ENCODE measurements at regions not wholly inside any gene's neighbourhood (a gene's known extent, or its start where the extent isn't known, plus 50 kb on each side); places are given as distances from the start of the nearest gene placed in this dataset.
"Not testable (repeated sequence)": the region's sequence is repeated elsewhere in the genome, so short reads cannot be mapped to it uniquely, and the experiment has no call there.

GRCh38 chr1:193378451-193378850 lies 192.0 kb upstream of the B3GALT2 start:
- not testable (repeated sequence) for H3K36me3 ChIP-seq (ENCODE audit: control insufficient read depth, insufficient read depth, low read length); H3K4me1 ChIP-seq (ENCODE audit: control insufficient read depth, insufficient read depth, low read length); DNase-seq (ENCODE audit: low read depth, low spot score); H3K9me3 ChIP-seq (ENCODE audit: control insufficient read depth, insufficient read depth, low read length); H3K27me3 ChIP-seq (ENCODE audit: control insufficient read depth, insufficient read depth, low read length); H3K4me3 ChIP-seq (ENCODE audit: low read length); H3K27ac ChIP-seq (ENCODE audit: low read length)
- no CpG with 5 or more reads among the region's 2 CpGs for WGBS (ENCODE audit: insufficient coverage, insufficient read length)

- no peaks in the 10 kb centered on the region for H3K9me3 ChIP-seq (ENCODE audit: control insufficient read depth, insufficient read depth, low read length)
- H3K27me3 ChIP-seq (ENCODE audit: control insufficient read depth, insufficient read depth, low read length), result no peaks in the 10 kb centered on the region
- H3K4me1 ChIP-seq (ENCODE audit: control insufficient read depth, insufficient read depth, low read length), result no peaks in the 10 kb centered on the region
- no peaks in the 10 kb centered on the region for H3K36me3 ChIP-seq (ENCODE audit: control insufficient read depth, insufficient read depth, low read length)
- H3K27ac ChIP-seq (ENCODE audit: low read length), result no peak overlapping the region
- no CpG with 5 or more reads among the region's 2 CpGs for WGBS (ENCODE audit: insufficient coverage, insufficient read length)
- no peak overlapping the region for H3K4me3 ChIP-seq (ENCODE audit: low read length)
- DNase-seq (ENCODE audit: low read depth, low spot score), result no peak
These were observed 191.1 kb upstream of the B3GALT2 start for GRCh38 chr1:193377472-193377871.

GRCh38 chr1:193372553-193372952 lies 186.1 kb upstream of the B3GALT2 start:
- no peak for DNase-seq (ENCODE audit: low read depth, low spot score)
- Histone ChIP-seq H3K4me1 (ENCODE audit: control insufficient read depth, insufficient read depth, low read length) (no peaks in the 10 kb centered on the region), H3K36me3 (ENCODE audit: control insufficient read depth, insufficient read depth, low read length) (no peaks in the 10 kb centered on the region), H3K9me3 (ENCODE audit: control insufficient read depth, insufficient read depth, low read length) (no peaks in the 10 kb centered on the region), H3K4me3 (ENCODE audit: low read length) (no peak overlapping the region), H3K27ac (ENCODE audit: low read length) (no peak overlapping the region), H3K27me3 (ENCODE audit: control insufficient read depth, insufficient read depth, low read length) (no peaks in the 10 kb centered on the region)
- WGBS (ENCODE audit: insufficient coverage, insufficient read length), result no CpG with 5 or more reads among the region's 2 CpGs

GRCh38 chr1:193368302-193368701 lies 181.9 kb upstream of the B3GALT2 start:
- no peak overlapping the region for H3K4me3 ChIP-seq (ENCODE audit: low read length)
- DNase-seq (ENCODE audit: low read depth, low spot score), result no peak
- H3K27me3 ChIP-seq (ENCODE audit: control insufficient read depth, insufficient read depth, low read length), result no peaks in the 10 kb centered on the region
- no peaks in the 10 kb centered on the region for H3K36me3 ChIP-seq (ENCODE audit: control insufficient read depth, insufficient read depth, low read length)
- no peaks in the 10 kb centered on the region for H3K4me1 ChIP-seq (ENCODE audit: control insufficient read depth, insufficient read depth, low read length)
- no CpG with 5 or more reads among the region's 5 CpGs for WGBS (ENCODE audit: insufficient coverage, insufficient read length)
- H3K27ac ChIP-seq (ENCODE audit: low read length), result no peak overlapping the region
- no peaks in the 10 kb centered on the region for H3K9me3 ChIP-seq (ENCODE audit: control insufficient read depth, insufficient read depth, low read length)

GRCh38 chr1:193367863-193368262 lies 181.4 kb upstream of the B3GALT2 start:
- Histone ChIP-seq H3K4me3 (ENCODE audit: low read length) (no peak overlapping the region), H3K36me3 (ENCODE audit: control insufficient read depth, insufficient read depth, low read length) (no peaks in the 10 kb centered on the region), H3K27ac (ENCODE audit: low read length) (no peak overlapping the region), H3K9me3 (ENCODE audit: control insufficient read depth, insufficient read depth, low read length) (no peaks in the 10 kb centered on the region), H3K27me3 (ENCODE audit: control insufficient read depth, insufficient read depth, low read length) (no peaks in the 10 kb centered on the region), H3K4me1 (ENCODE audit: control insufficient read depth, insufficient read depth, low read length) (no peaks in the 10 kb centered on the region)
- no CpG with 5 or more reads among the region's 1 CpG for WGBS (ENCODE audit: insufficient coverage, insufficient read length)
- no peak for DNase-seq (ENCODE audit: low read depth, low spot score)

GRCh38 chr1:193366764-193367507 lies 180.5 kb upstream of the B3GALT2 start:
- Histone ChIP-seq H3K27ac (ENCODE audit: low read length) (no peak overlapping the region), H3K9me3 (ENCODE audit: control insufficient read depth, insufficient read depth, low read length) (no peaks in the 10 kb centered on the region), H3K4me1 (ENCODE audit: control insufficient read depth, insufficient read depth, low read length) (no peaks in the 10 kb centered on the region), H3K4me3 (ENCODE audit: low read length) (no peak overlapping the region), H3K36me3 (ENCODE audit: control insufficient read depth, insufficient read depth, low read length) (no peaks in the 10 kb centered on the region), H3K27me3 (ENCODE audit: control insufficient read depth, insufficient read depth, low read length) (no peaks in the 10 kb centered on the region)
- DNase-seq (ENCODE audit: low read depth, low spot score), result no peak
- WGBS (ENCODE audit: insufficient coverage, insufficient read length), result no CpG with 5 or more reads among the region's 1 CpG

- H3K27ac ChIP-seq (ENCODE audit: low read length), result no peak overlapping the region
- WGBS (ENCODE audit: insufficient coverage, insufficient read length), result no CpG with 5 or more reads among the region's 2 CpGs
- no peaks in the 10 kb centered on the region for H3K27me3 ChIP-seq (ENCODE audit: control insufficient read depth, insufficient read depth, low read length)
- no peaks in the 10 kb centered on the region for H3K9me3 ChIP-seq (ENCODE audit: control insufficient read depth, insufficient read depth, low read length)
- no peak for DNase-seq (ENCODE audit: low read depth, low spot score)
- no peak overlapping the region for H3K4me3 ChIP-seq (ENCODE audit: low read length)
- H3K36me3 ChIP-seq (ENCODE audit: control insufficient read depth, insufficient read depth, low read length), result no peaks in the 10 kb centered on the region
- no peaks in the 10 kb centered on the region for H3K4me1 ChIP-seq (ENCODE audit: control insufficient read depth, insufficient read depth, low read length)
These were observed 179.6 kb upstream of the B3GALT2 start for GRCh38 chr1:193365966-193366365.

- no CpG with 5 or more reads among the region's 5 CpGs for WGBS (ENCODE audit: insufficient coverage, insufficient read length)
- no peaks in the 10 kb centered on the region for H3K36me3 ChIP-seq (ENCODE audit: control insufficient read depth, insufficient read depth, low read length)
- DNase-seq (ENCODE audit: low read depth, low spot score), result no peak
These were observed 173.2 kb upstream of the B3GALT2 start for GRCh38 chr1:193359631-193360030.

GRCh38 chr1:193358419-193358818 lies 172.0 kb upstream of the B3GALT2 start:
- WGBS (ENCODE audit: insufficient coverage, insufficient read length), result no CpG with 5 or more reads among the region's 3 CpGs
- H3K27ac ChIP-seq (ENCODE audit: low read length), result no peak overlapping the region
- no peak for DNase-seq (ENCODE audit: low read depth, low spot score)
- no peak overlapping the region for H3K4me3 ChIP-seq (ENCODE audit: low read length)
- H3K36me3 ChIP-seq (ENCODE audit: control insufficient read depth, insufficient read depth, low read length), result no peaks in the 10 kb centered on the region
- H3K4me1 ChIP-seq (ENCODE audit: control insufficient read depth, insufficient read depth, low read length), result no peaks in the 10 kb centered on the region
- no peaks in the 10 kb centered on the region for H3K9me3 ChIP-seq (ENCODE audit: control insufficient read depth, insufficient read depth, low read length)
- H3K27me3 ChIP-seq (ENCODE audit: control insufficient read depth, insufficient read depth, low read length), result no peaks in the 10 kb centered on the region

More at GRCh38 chr1:193359631-193360030, 173.2 kb upstream of the B3GALT2 start:
- Histone ChIP-seq H3K27me3 (ENCODE audit: control insufficient read depth, insufficient read depth, low read length) (no peaks in the 10 kb centered on the region), H3K4me3 (ENCODE audit: low read length) (no peak overlapping the region), H3K9me3 (ENCODE audit: control insufficient read depth, insufficient read depth, low read length) (no peaks in the 10 kb centered on the region), H3K27ac (ENCODE audit: low read length) (no peak overlapping the region), H3K4me1 (ENCODE audit: control insufficient read depth, insufficient read depth, low read length) (no peaks in the 10 kb centered on the region)

GRCh38 chr1:193356249-193356648 lies 169.8 kb upstream of the B3GALT2 start:
- DNase-seq (ENCODE audit: low read depth, low spot score), result no peak
- Histone ChIP-seq H3K27ac (ENCODE audit: low read length) (no peak overlapping the region), H3K9me3 (ENCODE audit: control insufficient read depth, insufficient read depth, low read length) (no peaks in the 10 kb centered on the region), H3K36me3 (ENCODE audit: control insufficient read depth, insufficient read depth, low read length) (no peaks in the 10 kb centered on the region), H3K4me1 (ENCODE audit: control insufficient read depth, insufficient read depth, low read length) (no peaks in the 10 kb centered on the region), H3K27me3 (ENCODE audit: control insufficient read depth, insufficient read depth, low read length) (no peaks in the 10 kb centered on the region), H3K4me3 (ENCODE audit: low read length) (no peak overlapping the region)
- WGBS (ENCODE audit: insufficient coverage, insufficient read length), result no CpG with 5 or more reads among the region's 4 CpGs

GRCh38 chr1:193355626-193356025 lies 169.2 kb upstream of the B3GALT2 start:
- Histone ChIP-seq H3K4me3 (ENCODE audit: low read length) (no peak overlapping the region), H3K27me3 (ENCODE audit: control insufficient read depth, insufficient read depth, low read length) (no peaks in the 10 kb centered on the region), H3K4me1 (ENCODE audit: control insufficient read depth, insufficient read depth, low read length) (no peaks in the 10 kb centered on the region), H3K36me3 (ENCODE audit: control insufficient read depth, insufficient read depth, low read length) (no peaks in the 10 kb centered on the region), H3K9me3 (ENCODE audit: control insufficient read depth, insufficient read depth, low read length) (no peaks in the 10 kb centered on the region), H3K27ac (ENCODE audit: low read length) (no peak overlapping the region)
- WGBS (ENCODE audit: insufficient coverage, insufficient read length), result no CpG with 5 or more reads among the region's 2 CpGs
- DNase-seq (ENCODE audit: low read depth, low spot score), result no peak

Measured in iPS DF 6.9 (cell line).